ENCODE measurements at regions not wholly inside any gene's neighbourhood (a gene's known extent, or its start where the extent isn't known, plus 50 kb on each side); places are given as distances from the start of the nearest gene placed in this dataset.

DNA sequence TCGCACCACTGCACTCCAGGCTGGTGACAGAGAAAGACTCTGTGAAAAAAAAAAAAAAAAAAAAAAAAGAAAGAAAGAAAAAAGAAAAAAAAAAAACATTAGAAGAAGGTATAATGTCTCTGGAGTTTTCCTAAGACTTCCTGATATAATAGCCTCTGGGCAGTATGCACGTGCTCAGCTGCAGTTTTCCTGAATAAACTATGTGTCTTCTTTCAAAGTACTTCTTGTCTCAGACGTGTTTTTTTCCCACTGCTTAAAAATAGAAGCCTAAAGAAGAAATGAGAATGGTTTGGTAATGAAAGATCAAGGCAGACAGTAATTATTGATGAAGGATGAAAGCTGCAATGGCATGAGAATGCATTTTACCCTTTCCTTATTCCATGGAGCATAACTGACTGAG, 148.1 kb upstream of the TRPC7 start:
- H3K36me3 ChIP-seq (ENCODE audit: control insufficient read depth, insufficient read depth, low read length) = no peaks in the 10 kb centered on the region
- DNase-seq (ENCODE audit: low read depth) = no peak
- TF ChIP-seq CTCF (IDR thresholded peaks at IDR 0.05; ENCODE audit: insufficient read depth, low read length, poor library complexity, severe bottlenecking) = no peak
- H3K27me3 ChIP-seq (ENCODE audit: control insufficient read depth, insufficient read depth, low read length) = no peaks in the 10 kb centered on the region
- H3K4me3 ChIP-seq (ENCODE audit: low read depth, low read length) = no peak overlapping the region

DNA sequence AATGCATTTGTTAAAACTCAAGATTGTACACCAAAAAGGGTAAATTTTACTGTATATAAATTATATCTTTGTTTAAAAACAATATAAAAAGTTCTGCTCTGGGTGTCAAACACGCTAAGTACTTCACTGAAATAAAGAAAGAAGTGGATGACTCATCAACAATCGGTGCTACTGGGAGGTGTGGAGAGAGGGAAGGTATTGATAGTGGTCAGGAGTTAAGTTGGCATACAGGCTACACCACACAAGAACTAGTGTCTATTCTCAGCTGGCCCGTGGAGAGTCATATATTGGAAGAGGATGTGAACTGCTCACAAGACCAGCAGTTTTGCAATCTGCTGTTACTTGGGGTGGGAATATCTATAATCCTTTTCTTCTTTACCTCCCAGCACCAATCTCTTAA, 145.7 kb upstream of the TRPC7 start:
- no peak for DNase-seq (ENCODE audit: low read depth)
- H3K4me3 ChIP-seq (ENCODE audit: low read depth, low read length) = no peak overlapping the region
- no peak for TF ChIP-seq CTCF (IDR thresholded peaks at IDR 0.05; ENCODE audit: insufficient read depth, low read length, poor library complexity, severe bottlenecking)
- no peaks in the 10 kb centered on the region for H3K36me3 ChIP-seq (ENCODE audit: control insufficient read depth, insufficient read depth, low read length)
- no peaks in the 10 kb centered on the region for H3K27me3 ChIP-seq (ENCODE audit: control insufficient read depth, insufficient read depth, low read length)

GRCh38 chr5:136510481-136510880, 145.1 kb upstream of the TRPC7 start:
- no peak for DNase-seq (ENCODE audit: low read depth)
- H3K27me3 ChIP-seq (ENCODE audit: control insufficient read depth, insufficient read depth, low read length) = no peaks in the 10 kb centered on the region
- no peak for TF ChIP-seq CTCF (IDR thresholded peaks at IDR 0.05; ENCODE audit: insufficient read depth, low read length, poor library complexity, severe bottlenecking)

GRCh38 chr5:136506131-136506530, 140.8 kb upstream of the TRPC7 start:
- TF ChIP-seq CTCF (IDR thresholded peaks at IDR 0.05; ENCODE audit: insufficient read depth, low read length, poor library complexity, severe bottlenecking) = no peak
- DNase-seq (ENCODE audit: low read depth) = no peak
- H3K27me3 ChIP-seq (ENCODE audit: control insufficient read depth, insufficient read depth, low read length) = no peaks in the 10 kb centered on the region
- H3K36me3 ChIP-seq (ENCODE audit: control insufficient read depth, insufficient read depth, low read length) = no peaks in the 10 kb centered on the region
- no peak overlapping the region for H3K4me3 ChIP-seq (ENCODE audit: low read depth, low read length)

More at GRCh38 chr5:136510481-136510880, 145.1 kb upstream of the TRPC7 start:
- H3K36me3 ChIP-seq (ENCODE audit: control insufficient read depth, insufficient read depth, low read length) = no peaks in the 10 kb centered on the region
- H3K4me3 ChIP-seq (ENCODE audit: low read depth, low read length) = no peak overlapping the region

DNA sequence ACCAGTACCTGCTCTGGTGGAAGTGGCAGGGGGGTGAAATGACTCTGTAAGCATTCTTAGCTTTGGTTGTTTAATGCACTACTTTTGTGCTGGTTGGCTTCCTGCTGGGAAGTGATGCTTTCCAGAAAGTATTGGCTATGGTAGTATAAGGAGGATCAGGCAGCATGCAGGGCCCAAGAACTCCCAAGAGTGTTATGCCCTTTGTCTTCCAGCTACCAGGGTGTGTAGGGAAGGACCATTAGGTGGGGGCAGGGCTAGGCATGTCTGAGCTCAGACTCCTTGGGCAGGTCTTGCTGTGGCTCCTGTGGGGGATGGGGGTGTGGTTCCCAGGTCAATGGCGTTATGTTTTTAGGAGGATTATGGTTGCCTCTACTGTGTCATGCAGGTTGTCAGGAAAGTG, 135.8 kb upstream of the TRPC7 start:
- H3K4me3 ChIP-seq (ENCODE audit: low read depth, low read length) = no peak overlapping the region

More for the DNA sequence above, 135.8 kb upstream of the TRPC7 start:
- Histone ChIP-seq H3K36me3 (ENCODE audit: control insufficient read depth, insufficient read depth, low read length) (no peaks in the 10 kb centered on the region), H3K27me3 (ENCODE audit: control insufficient read depth, insufficient read depth, low read length) (no peaks in the 10 kb centered on the region)
- TF ChIP-seq CTCF (IDR thresholded peaks at IDR 0.05; ENCODE audit: insufficient read depth, low read length, poor library complexity, severe bottlenecking) = no peak
- no peak for DNase-seq (ENCODE audit: low read depth)
